ENCODE measurements at regions not wholly inside any gene's neighbourhood (a gene's known extent, or its start where the extent isn't known, plus 50 kb on each side); places are given as distances from the start of the nearest gene placed in this dataset.

- Mint-ChIP-seq H3K27ac (no peak overlapping the region), H3K4me1 (ENCODE audit: unreplicated experiment) (no peaks in the 10 kb centered on the region), H3K9me3 (no peaks in the 10 kb centered on the region), H3K27me3 (no peaks in the 10 kb centered on the region), H3K36me3 (no peaks in the 10 kb centered on the region), H3K4me3 (no peak overlapping the region)
- DNase-seq (ENCODE audit: extremely low spot score, unreplicated experiment) = no peak
- TF ChIP-seq, protein P1, sequence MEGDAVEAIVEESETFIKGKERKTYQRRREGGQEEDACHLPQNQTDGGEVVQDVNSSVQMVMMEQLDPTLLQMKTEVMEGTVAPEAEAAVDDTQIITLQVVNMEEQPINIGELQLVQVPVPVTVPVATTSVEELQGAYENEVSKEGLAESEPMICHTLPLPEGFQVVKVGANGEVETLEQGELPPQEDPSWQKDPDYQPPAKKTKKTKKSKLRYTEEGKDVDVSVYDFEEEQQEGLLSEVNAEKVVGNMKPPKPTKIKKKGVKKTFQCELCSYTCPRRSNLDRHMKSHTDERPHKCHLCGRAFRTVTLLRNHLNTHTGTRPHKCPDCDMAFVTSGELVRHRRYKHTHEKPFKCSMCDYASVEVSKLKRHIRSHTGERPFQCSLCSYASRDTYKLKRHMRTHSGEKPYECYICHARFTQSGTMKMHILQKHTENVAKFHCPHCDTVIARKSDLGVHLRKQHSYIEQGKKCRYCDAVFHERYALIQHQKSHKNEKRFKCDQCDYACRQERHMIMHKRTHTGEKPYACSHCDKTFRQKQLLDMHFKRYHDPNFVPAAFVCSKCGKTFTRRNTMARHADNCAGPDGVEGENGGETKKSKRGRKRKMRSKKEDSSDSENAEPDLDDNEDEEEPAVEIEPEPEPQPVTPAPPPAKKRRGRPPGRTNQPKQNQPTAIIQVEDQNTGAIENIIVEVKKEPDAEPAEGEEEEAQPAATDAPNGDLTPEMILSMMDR (conservative IDR thresholded peaks at IDR 0.05) = no peak
Observed at GRCh38 chr21:23108533-23108932, 2110.3 kb downstream of the NCAM2 start.

- TF ChIP-seq, protein P1 (conservative IDR thresholded peaks at IDR 0.05) = no peak
- Mint-ChIP-seq H3K4me1 (ENCODE audit: unreplicated experiment) (no peaks in the 10 kb centered on the region), H3K4me3 (no peak overlapping the region), H3K9me3 (no peaks in the 10 kb centered on the region), H3K36me3 (no peaks in the 10 kb centered on the region), H3K27me3 (no peaks in the 10 kb centered on the region), H3K27ac (no peak overlapping the region)
- DNase-seq (ENCODE audit: extremely low spot score, unreplicated experiment) = no peak
Observed at GRCh38 chr21:23111070-23111600, 2112.9 kb downstream of the NCAM2 start.

- no peaks in the 10 kb centered on the region for H3K9me3 Mint-ChIP-seq
- TF ChIP-seq, protein P1 (conservative IDR thresholded peaks at IDR 0.05) = no peak
- no peak overlapping the region for H3K4me3 Mint-ChIP-seq
- no peaks in the 10 kb centered on the region for H3K4me1 Mint-ChIP-seq (ENCODE audit: unreplicated experiment)
- no peaks in the 10 kb centered on the region for H3K27me3 Mint-ChIP-seq
- H3K27ac Mint-ChIP-seq = no peak overlapping the region
- no peak for DNase-seq (ENCODE audit: extremely low spot score, unreplicated experiment)
- no peaks in the 10 kb centered on the region for H3K36me3 Mint-ChIP-seq
Observed at GRCh38 chr21:23119491-23119890, 2121.3 kb downstream of the NCAM2 start.

- TF ChIP-seq, protein P1 (conservative IDR thresholded peaks at IDR 0.05) = no peak
- DNase-seq (ENCODE audit: extremely low spot score, unreplicated experiment) = no peak
- no peaks in the 10 kb centered on the region for H3K4me1 Mint-ChIP-seq (ENCODE audit: unreplicated experiment)
- H3K4me3 Mint-ChIP-seq = no peak overlapping the region
- no peaks in the 10 kb centered on the region for H3K27me3 Mint-ChIP-seq
- no peak overlapping the region for H3K27ac Mint-ChIP-seq
- no peaks in the 10 kb centered on the region for H3K36me3 Mint-ChIP-seq
- no peaks in the 10 kb centered on the region for H3K9me3 Mint-ChIP-seq
Observed at GRCh38 chr21:23127973-23128372, 2129.8 kb downstream of the NCAM2 start.

DNA sequence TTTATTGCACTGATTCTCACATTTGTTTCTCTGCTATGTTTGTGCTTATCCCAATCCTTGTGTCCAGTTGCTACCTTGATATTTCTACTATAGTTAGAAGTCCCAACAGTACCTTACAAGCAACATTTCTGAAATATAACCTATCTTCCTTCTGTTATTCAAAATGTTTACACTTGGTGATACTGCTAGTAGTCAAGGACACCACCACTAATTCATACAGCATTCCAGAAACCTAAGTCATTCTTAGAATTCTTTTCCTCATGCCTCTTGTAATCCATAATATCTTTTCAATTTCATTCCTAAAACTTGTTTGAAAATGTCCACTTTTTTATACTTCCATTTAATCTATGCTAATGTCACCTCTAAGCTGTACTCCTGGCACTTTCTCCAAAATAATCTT, 2132.1 kb downstream of the NCAM2 start:
- Mint-ChIP-seq H3K4me3 (no peak overlapping the region), H3K4me1 (ENCODE audit: unreplicated experiment) (no peaks in the 10 kb centered on the region), H3K27me3 (no peaks in the 10 kb centered on the region), H3K9me3 (no peaks in the 10 kb centered on the region), H3K36me3 (no peaks in the 10 kb centered on the region), H3K27ac (no peak overlapping the region)
- TF ChIP-seq, protein P1 (conservative IDR thresholded peaks at IDR 0.05) = no peak
- no peak for DNase-seq (ENCODE audit: extremely low spot score, unreplicated experiment)

- Mint-ChIP-seq H3K4me3 (no peak overlapping the region), H3K36me3 (no peaks in the 10 kb centered on the region), H3K27me3 (no peaks in the 10 kb centered on the region), H3K9me3 (no peaks in the 10 kb centered on the region), H3K27ac (no peak overlapping the region), H3K4me1 (ENCODE audit: unreplicated experiment) (no peaks in the 10 kb centered on the region)
- TF ChIP-seq, protein P1 (conservative IDR thresholded peaks at IDR 0.05) = peak; percentile 31
- no peak for DNase-seq (ENCODE audit: extremely low spot score, unreplicated experiment)
Observed at GRCh38 chr21:23131177-23131576, 2133.0 kb downstream of the NCAM2 start.

Measured in type B pancreatic cell (in vitro differentiated cells).